ENCODE measurements at regions not wholly inside any gene's neighbourhood (a gene's known extent, or its start where the extent isn't known, plus 50 kb on each side); places are given as distances from the start of the nearest gene placed in this dataset.

GRCh38 chr17:77888242-77889134, 70.0 kb upstream of the TNRC6C start:
- Histone ChIP-seq H3K27me3 (peaks cover 0 to 14% (median 0%) of the 10 kb centered on the region in 3 donors), H3K4me1 (peaks cover 6 to 20% (median 14%) of the 10 kb centered on the region in 4 donors), H3K27ac (peak overlapping the region in 4 of 5 donors; percentile 74 to 85 (median 80)), H3K4me3 (peak overlapping the region; percentile 49 to 57 (median 56)), H3K9me3 (no peaks in the 10 kb centered on the region), H3K36me3 (no peaks in the 10 kb centered on the region)
- TF ChIP-seq CTCF (IDR thresholded peaks at IDR 0.05) (no peak), POLR2AphosphoS5 (IDR thresholded peaks at IDR 0.05) (no peak), POLR2A (IDR thresholded peaks at IDR 0.05) (no peak), EP300 (IDR thresholded peaks at IDR 0.05) (no peak)
- intact Hi-C loops (cut with DNase I; ENCODE audit: low total_unique reads): no loop called here
- WGBS, 5 donors: 37 to 46% (median 42%) methylated on average over 13 of the region's 13 CpGs
- DNase-seq: no peak

DNA sequence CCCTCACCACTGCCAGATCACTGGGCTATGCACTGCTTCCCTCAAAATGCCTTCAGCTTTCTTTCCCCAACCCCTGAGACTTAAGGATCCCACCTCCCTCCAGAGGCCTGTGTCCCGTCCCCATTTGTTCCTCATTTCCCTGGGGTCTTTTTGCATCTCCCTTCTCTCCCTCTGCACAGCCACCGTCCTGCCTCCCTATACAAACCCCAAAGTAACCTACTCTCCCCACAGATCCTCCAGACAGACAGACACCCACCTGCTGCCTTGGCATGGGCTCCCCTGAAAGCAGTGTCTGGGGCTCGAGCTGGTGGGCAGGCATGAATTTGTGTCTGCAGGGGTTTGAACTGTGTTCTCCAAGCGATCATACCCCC, 69.4 kb upstream of the TNRC6C start:
- H3K27ac ChIP-seq: no peak overlapping the region
- no peaks in the 10 kb centered on the region for H3K36me3 ChIP-seq
- no peak for DNase-seq
- H3K27me3 ChIP-seq: peaks cover 0 to 14% (median 0%) of the 10 kb centered on the region in 3 donors
- TF ChIP-seq CTCF (IDR thresholded peaks at IDR 0.05) (no peak), POLR2A (IDR thresholded peaks at IDR 0.05) (no peak), POLR2AphosphoS5 (IDR thresholded peaks at IDR 0.05) (no peak), EP300 (IDR thresholded peaks at IDR 0.05) (no peak)
- H3K4me3 ChIP-seq: no peak overlapping the region
- no peaks in the 10 kb centered on the region for H3K9me3 ChIP-seq
- H3K4me1 ChIP-seq: peaks cover 6 to 20% (median 14%) of the 10 kb centered on the region in 4 donors
- 71 to 90% (median 85%) methylated on average over 4 of the region's 4 CpGs for WGBS, 5 donors
- intact Hi-C loops (cut with DNase I; ENCODE audit: low total_unique reads): no loop called here

- H3K4me3 ChIP-seq: no peak overlapping the region
- DNase-seq: no peak
- TF ChIP-seq EP300 (IDR thresholded peaks at IDR 0.05): no peak
- TF ChIP-seq POLR2AphosphoS5 (IDR thresholded peaks at IDR 0.05): no peak
- no peak for TF ChIP-seq POLR2A (IDR thresholded peaks at IDR 0.05)
- no peak for TF ChIP-seq CTCF (IDR thresholded peaks at IDR 0.05)
- H3K27me3 ChIP-seq: peaks cover 0 to 14% (median 0%) of the 10 kb centered on the region in 3 donors
- WGBS, 5 donors: 81 to 85% (median 83%) methylated on average over 25 to 28 of the region's 28 CpGs
- no peaks in the 10 kb centered on the region for H3K36me3 ChIP-seq
- intact Hi-C loops (cut with DNase I; ENCODE audit: low total_unique reads): no loop called here
- no peaks in the 10 kb centered on the region for H3K9me3 ChIP-seq
- no peak overlapping the region for H3K27ac ChIP-seq
- peaks cover 6 to 20% (median 14%) of the 10 kb centered on the region in 4 donors for H3K4me1 ChIP-seq
These were observed 68.4 kb upstream of the TNRC6C start for GRCh38 chr17:77889866-77890760.

DNA sequence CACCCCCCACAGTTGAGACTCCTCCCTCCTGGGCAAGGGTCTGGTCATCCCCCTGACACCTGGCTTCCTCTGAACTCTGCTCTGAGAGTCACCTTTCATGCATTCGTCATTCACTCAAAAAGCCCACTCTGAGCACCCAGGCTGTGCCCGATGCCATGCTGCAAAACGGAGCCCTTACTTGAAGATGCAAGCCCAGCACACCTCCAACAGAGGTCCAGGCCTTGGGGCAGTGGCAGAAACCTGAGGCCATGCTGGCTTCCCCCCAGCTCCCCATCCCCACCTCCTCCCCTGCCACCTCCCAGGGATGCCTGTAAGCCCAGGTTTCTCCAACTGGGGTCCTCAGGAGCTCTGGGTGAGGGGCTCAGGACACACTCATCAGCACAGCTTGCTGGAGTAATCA, 67.7 kb upstream of the TNRC6C start:
- no peaks in the 10 kb centered on the region for H3K9me3 ChIP-seq
- intact Hi-C loops (cut with DNase I; ENCODE audit: low total_unique reads): no loop called here
- 84 to 93% (median 86%) methylated on average over 3 of the region's 3 CpGs; no CpG with 5 or more reads in 1 of the 5 donors for WGBS, 5 donors

More for the DNA sequence above, 67.7 kb upstream of the TNRC6C start:
- Histone ChIP-seq H3K27ac (no peak overlapping the region), H3K4me3 (no peak overlapping the region), H3K4me1 (peaks cover 6 to 20% (median 14%) of the 10 kb centered on the region in 4 donors), H3K36me3 (no peaks in the 10 kb centered on the region), H3K27me3 (peaks cover 0 to 14% (median 0%) of the 10 kb centered on the region in 3 donors)
- no peak for DNase-seq
- TF ChIP-seq POLR2AphosphoS5 (IDR thresholded peaks at IDR 0.05): no peak
- TF ChIP-seq CTCF (IDR thresholded peaks at IDR 0.05): no peak
- TF ChIP-seq POLR2A (IDR thresholded peaks at IDR 0.05): no peak
- no peak for TF ChIP-seq EP300 (IDR thresholded peaks at IDR 0.05)

Data from stomach (tissue), 8 donors.